Stomach (tissue), 8 donors: ENCODE measurements at regions not wholly inside any gene's neighbourhood (a gene's known extent, or its start where the extent isn't known, plus 50 kb on each side); places are given as distances from the start of the nearest gene placed in this dataset.
"Not testable (repeated sequence)": the region's sequence is repeated elsewhere in the genome, so short reads cannot be mapped to it uniquely, and the experiment has no call there.

Source experiments
- DNase-seq, 2 donors: peaks; one replicate each; pipeline versions ENCODE4 v3.0.0 to v3.0.0-alpha.2; 2013 to 2019
- H3K27ac ChIP-seq, 5 donors: fragments of 200-600 bp in 4 of 5; sonication (generic) in 4 of 5; one replicate each; pipeline ENCODE4 v1.5.1; 2013 to 2019; ENCODE audit warnings: mild to moderate bottlenecking in 1 of 5, moderate library complexity in 1 of 5
- H3K27me3 ChIP-seq, 3 donors: fragments of 200-600 bp; sonication (generic); one replicate each; pipeline ENCODE4 v1.5.1; 2017 to 2019; ENCODE audit warnings: mixed run types in 1 of 3
- H3K36me3 ChIP-seq, 4 donors: fragments of 200-600 bp; sonication (generic); 1 replicate in 3 of 4; 2 replicates in 1 of 4; pipeline ENCODE4 v1.5.1; 2016 to 2019
- H3K4me1 ChIP-seq, 4 donors: fragments of 200-600 bp; sonication (generic); one replicate each; pipeline ENCODE4 v1.5.1; 2016 to 2019
- H3K4me3 ChIP-seq, 4 donors: fragments of 200-600 bp; sonication (generic) in 3 of 4; one replicate each; pipeline ENCODE4 v1.5.1; 2016 to 2019; ENCODE audit warnings: mild to moderate bottlenecking in 1 of 4
- H3K9me3 ChIP-seq, 4 donors: fragments of 200-600 bp; sonication (generic); one replicate each; pipeline ENCODE4 v1.5.1; 2016 to 2019
- CTCF ChIP-seq, 7 experiments: fragments of 450-650 bp in 4 of 7; fragments of 200-600 bp in 3 of 7; sonication (generic) in 3 of 7; IDR thresholded peaks; one replicate each; pipeline ENCODE4 v1.5.1; 2016 to 2019; ENCODE audit warnings: antibody characterized with exemption in 7 of 7, control low read depth in 2 of 7, mild to moderate bottlenecking in 1 of 7
- EP300 ChIP-seq: sonication (generic); formaldehyde crosslinking; IDR thresholded peaks from one replicate; pipeline ENCODE4 v1.6.1; 2017; ENCODE audit warnings: antibody characterized with exemption
- POLR2A ChIP-seq, 4 donors: fragments of 450-650 bp; IDR thresholded peaks; one replicate each; pipeline ENCODE4 v1.6.1; 2016; ENCODE audit warnings: antibody characterized with exemption in 4 of 4, control low read depth in 2 of 4, mild to moderate bottlenecking in 1 of 4, moderate library complexity in 1 of 4
- POLR2AphosphoS5 ChIP-seq, 3 donors: sonication (generic); formaldehyde crosslinking; IDR thresholded peaks; one replicate each; pipeline ENCODE4 v1.6.1; 2016; ENCODE audit warnings: antibody characterized with exemption in 3 of 3
- WGBS, 5 donors: extraction: QIAGEN DNeasy Blood & Tissue Kit in 3 of 5; methylation state at CpG; one replicate each; pipeline versions ENCODE4 v1.1.5 to v1.1.7; 2013 to 2018; 5-methylcytosine and 5-hydroxymethylcytosine counted together
- intact Hi-C: fragments of 100-400 bp; cut with DNase I; formaldehyde crosslinking; loops from one replicate; pipeline ENCODE4 v1.15.1; 2023; ENCODE audit warnings: low total_unique reads
- donor health status: healthy with polysubstance abuse.
- donor health status: Bipolar disorder and iron deficiency.
- donor health status: healthy.

- intact Hi-C loops: no loop called here
- no peaks in the 10 kb centered on the region for H3K9me3 ChIP-seq
- H3K27ac ChIP-seq: no peak overlapping the region
- no peak overlapping the region for H3K4me3 ChIP-seq
- H3K4me1 ChIP-seq: no peaks in the 10 kb centered on the region
- DNase-seq: peak in 1 of 2 donors; percentile 61
- peaks cover 0 to 14% (median 0%) of the 10 kb centered on the region in 3 donors for H3K27me3 ChIP-seq
- TF ChIP-seq POLR2AphosphoS5 (IDR thresholded peaks at IDR 0.05): no peak
- no peak for TF ChIP-seq POLR2A (IDR thresholded peaks at IDR 0.05)
- no peak for TF ChIP-seq CTCF (IDR thresholded peaks at IDR 0.05)
- no peak for TF ChIP-seq EP300
- H3K36me3 ChIP-seq: no peaks in the 10 kb centered on the region
These were observed 136.6 kb upstream of the VANGL1 start for GRCh38 chr1:115505148-115505571.

- intact Hi-C loops, H3K4me1 ChIP-seq, H3K9me3 ChIP-seq, H3K27me3 ChIP-seq, H3K36me3 ChIP-seq, H3K27ac ChIP-seq, H3K4me3 ChIP-seq, DNase-seq: not testable (repeated sequence)
- 84 to 90% (median 85%) methylated on average over 4 of the region's 4 CpGs for WGBS, 5 donors
These were observed 139.6 kb upstream of the VANGL1 start for GRCh38 chr1:115502183-115502582.

GRCh38 chr1:115501476-115501875 is 140.3 kb upstream of the VANGL1 start:
- Histone ChIP-seq H3K27ac (no peak overlapping the region), H3K9me3 (no peaks in the 10 kb centered on the region), H3K4me1 (no peaks in the 10 kb centered on the region), H3K4me3 (no peak overlapping the region), H3K27me3 (peaks cover 0 to 3% (median 0%) of the 10 kb centered on the region in 3 donors), H3K36me3 (no peaks in the 10 kb centered on the region)
- DNase-seq: no peak
- 56 to 74% (median 66%) methylated on average over 1 of the region's 1 CpG for whole genome bisulfite sequencing, 5 donors
- intact Hi-C loops: no loop called here
- TF ChIP-seq EP300 (no peak), POLR2AphosphoS5 (IDR thresholded peaks at IDR 0.05) (no peak), CTCF (IDR thresholded peaks at IDR 0.05) (no peak), POLR2A (IDR thresholded peaks at IDR 0.05) (no peak)

- no peak overlapping the region for H3K27ac ChIP-seq
- no peak overlapping the region for H3K4me3 ChIP-seq
- H3K9me3 ChIP-seq: no peaks in the 10 kb centered on the region
- no peaks in the 10 kb centered on the region for H3K27me3 ChIP-seq
- no peak for DNase-seq
- H3K4me1 ChIP-seq: no peaks in the 10 kb centered on the region
- TF ChIP-seq EP300: no peak
- TF ChIP-seq CTCF (IDR thresholded peaks at IDR 0.05): no peak
- no peak for TF ChIP-seq POLR2A (IDR thresholded peaks at IDR 0.05)
- no peak for TF ChIP-seq POLR2AphosphoS5 (IDR thresholded peaks at IDR 0.05)
- WGBS, 5 donors: 83 to 93% (median 85%) methylated on average over 2 of the region's 2 CpGs
- intact Hi-C loops: no loop called here
- no peaks in the 10 kb centered on the region for H3K36me3 ChIP-seq
These were observed 142.5 kb upstream of the VANGL1 start for GRCh38 chr1:115499253-115499652.

- no peaks in the 10 kb centered on the region for H3K9me3 ChIP-seq
- WGBS, 5 donors: 46 to 71% (median 60%) methylated on average over 4 of the region's 4 CpGs
- intact Hi-C loops: no loop called here
- no peak overlapping the region for H3K27ac ChIP-seq
- no peaks in the 10 kb centered on the region for H3K36me3 ChIP-seq
- H3K27me3 ChIP-seq: no peaks in the 10 kb centered on the region
- H3K4me3 ChIP-seq: no peak overlapping the region
- no peaks in the 10 kb centered on the region for H3K4me1 ChIP-seq
- TF ChIP-seq POLR2A (IDR thresholded peaks at IDR 0.05) (no peak), EP300 (no peak), POLR2AphosphoS5 (IDR thresholded peaks at IDR 0.05) (no peak), CTCF (IDR thresholded peaks at IDR 0.05) (no peak)
- DNase-seq: no peak
These were observed 144.8 kb upstream of the VANGL1 start for GRCh38 chr1:115496904-115497527.
